Prostate gland (tissue), 2 donors: ENCODE measurements at regions not wholly inside any gene's neighbourhood (a gene's known extent, or its start where the extent isn't known, plus 50 kb on each side); places are given as distances from the start of the nearest gene placed in this dataset.
"Not testable (repeated sequence)": the region's sequence is repeated elsewhere in the genome, so short reads cannot be mapped to it uniquely, and the experiment has no call there.

Source experiments
- DNase-seq: peaks from one replicate; pipeline ENCODE4 v3.0.0-alpha.2; 2019; ENCODE audit warnings: low spot score
- H3K27ac ChIP-seq, 2 donors: fragments of 200-600 bp; sonication (generic); 2 replicates each; pipeline ENCODE4 v1.5.1; 2017 to 2019
- H3K27me3 ChIP-seq: fragments of 200-600 bp; sonication (generic); replicated peaks from 2 replicates; pipeline ENCODE4 v1.5.1; 2019; ENCODE audit not compliant: insufficient read depth
- H3K36me3 ChIP-seq, 2 donors: fragments of 200-600 bp; sonication (generic); 1 replicate in 1 of 2; 2 replicates in 1 of 2; pipeline versions ENCODE4 v1.5.1 to v1.8.1; 2017 to 2019
- H3K4me1 ChIP-seq: fragments of 200-600 bp; sonication (generic); replicated peaks from 2 replicates; pipeline ENCODE4 v1.5.1; 2019
- H3K4me3 ChIP-seq, 2 donors: fragments of 200-600 bp; sonication (generic); 2 replicates each; pipeline ENCODE4 v1.5.1; 2017 to 2019
- H3K9me3 ChIP-seq: fragments of 200-600 bp; sonication (generic); 2 replicates; pipeline ENCODE4 v1.5.1; 2017
- CTCF ChIP-seq, 4 experiments: fragments of 200-600 bp in 2 of 4; fragments of 450-650 bp in 2 of 4; sonication (generic) in 2 of 4; IDR thresholded peaks; 1 replicate in 3 of 4; 2 replicates in 1 of 4; pipeline ENCODE4 v1.5.1; 2016 to 2019; ENCODE audit warnings: antibody characterized with exemption in 4 of 4, mild to moderate bottlenecking in 2 of 4, moderate library complexity in 2 of 4
- POLR2A ChIP-seq: fragments of 450-650 bp; IDR thresholded peaks from one replicate; pipeline ENCODE4 v1.6.1; 2016; ENCODE audit warnings: antibody characterized with exemption, mild to moderate bottlenecking
- POLR2AphosphoS5 ChIP-seq: sonication (generic); formaldehyde crosslinking; IDR thresholded peaks from one replicate; pipeline ENCODE4 v1.6.1; 2017; ENCODE audit warnings: antibody characterized with exemption
- WGBS: methylation state at CpG from one replicate; pipeline ENCODE4 v1.1.5; 2018; 5-methylcytosine and 5-hydroxymethylcytosine counted together
- intact Hi-C: fragments of 100-400 bp; cut with DNase I; formaldehyde crosslinking; loops from one replicate; pipeline ENCODE4 v1.14.2; 2022

DNA sequence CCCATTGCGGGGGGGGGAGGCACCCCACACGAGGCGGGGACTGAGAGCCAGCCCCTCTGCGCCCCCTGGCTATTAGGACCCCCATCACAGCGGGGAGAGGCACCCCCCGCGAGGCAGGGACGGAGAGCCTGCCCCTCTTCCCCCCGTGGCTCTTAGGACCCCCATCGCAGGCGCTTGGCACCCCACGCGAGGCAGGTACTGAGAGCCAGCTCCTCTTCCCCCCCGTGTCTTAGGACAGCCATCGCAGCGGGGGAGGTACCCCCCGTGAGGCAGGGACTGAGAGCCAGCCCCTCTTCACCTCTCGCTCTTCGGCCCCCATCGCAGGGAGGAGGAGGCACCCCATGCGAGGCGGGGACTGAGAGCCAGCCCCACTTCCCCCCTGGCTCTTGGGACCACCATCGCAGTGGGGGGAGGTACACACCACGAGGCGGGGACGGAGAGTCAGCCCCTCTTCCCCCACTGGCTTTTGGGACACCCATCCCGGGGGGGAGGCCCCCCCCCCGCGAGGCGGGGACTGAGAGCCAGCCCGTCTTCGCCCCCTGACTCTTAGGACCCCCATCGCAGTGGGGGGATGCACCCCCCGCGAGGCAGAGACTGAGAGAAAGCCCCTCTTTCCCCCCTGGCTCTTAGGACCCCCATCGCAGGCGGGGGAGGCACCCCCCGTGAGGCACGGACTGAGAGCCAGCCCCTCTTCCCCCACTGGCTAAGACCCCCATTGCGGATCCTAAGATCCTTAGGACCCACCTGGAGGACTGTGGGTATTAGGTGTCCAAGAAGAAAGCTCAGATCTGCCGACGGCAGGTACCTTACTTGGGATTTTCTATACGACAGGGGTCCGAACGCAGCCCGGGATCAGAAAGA is 198.6 kb upstream of the PZP start:
- 93% methylated on average over 35 of the region's 46 CpGs for WGBS
- Histone ChIP-seq H3K27ac (no peak overlapping the region), H3K4me3 (no peak overlapping the region), H3K4me1 (no peaks in the 10 kb centered on the region), H3K36me3 (no peaks in the 10 kb centered on the region), H3K27me3 (no peaks in the 10 kb centered on the region), H3K9me3 (no peaks in the 10 kb centered on the region)
- no peak for DNase-seq
- intact Hi-C loops, result no loop called here
- TF ChIP-seq POLR2A (no peak), CTCF (IDR thresholded peaks at IDR 0.05) (no peak), POLR2AphosphoS5 (no peak)

- no peaks in the 10 kb centered on the region for H3K9me3 ChIP-seq
- intact Hi-C loops, result no loop called here
- no peaks in the 10 kb centered on the region for H3K27me3 ChIP-seq
- no peak overlapping the region for H3K27ac ChIP-seq
- WGBS, result 75% methylated on average over 12 of the region's 25 CpGs
- no peaks in the 10 kb centered on the region for H3K4me1 ChIP-seq
- H3K4me3 ChIP-seq, result no peak overlapping the region
- no peak for TF ChIP-seq POLR2A
- no peak for TF ChIP-seq POLR2AphosphoS5
- DNase-seq, result no peak
- H3K36me3 ChIP-seq, result no peaks in the 10 kb centered on the region
Measured at GRCh38 chr12:9405886-9406563, 197.8 kb upstream of the PZP start.

- DNase-seq, result no peak
- no peaks in the 10 kb centered on the region for H3K36me3 ChIP-seq
- no peaks in the 10 kb centered on the region for H3K27me3 ChIP-seq
- no peaks in the 10 kb centered on the region for H3K9me3 ChIP-seq
- no peak overlapping the region for H3K27ac ChIP-seq
- H3K4me1 ChIP-seq, result no peaks in the 10 kb centered on the region
- H3K4me3 ChIP-seq, result no peak overlapping the region
- WGBS, result 94% methylated on average over 10 of the region's 39 CpGs
- intact Hi-C loops, result no loop called here
- TF ChIP-seq CTCF (IDR thresholded peaks at IDR 0.05), result no peak
- TF ChIP-seq POLR2AphosphoS5, result no peak
- no peak for TF ChIP-seq POLR2A
Measured at GRCh38 chr12:9404469-9405260, 196.5 kb upstream of the PZP start.

GRCh38 chr12:9404031-9404430 is 195.8 kb upstream of the PZP start:
- DNase-seq, result no peak
- Histone ChIP-seq H3K4me1 (no peaks in the 10 kb centered on the region), H3K27ac (no peak overlapping the region), H3K9me3 (no peaks in the 10 kb centered on the region), H3K27me3 (no peaks in the 10 kb centered on the region), H3K36me3 (no peaks in the 10 kb centered on the region), H3K4me3 (no peak overlapping the region)
- 73% methylated on average over 13 of the region's 20 CpGs for WGBS
- intact Hi-C loops, result no loop called here
- TF ChIP-seq POLR2AphosphoS5 (no peak), POLR2A (no peak), CTCF (IDR thresholded peaks at IDR 0.05) (no peak)

GRCh38 chr12:9402432-9403040 is 194.3 kb upstream of the PZP start:
- H3K9me3 ChIP-seq, H3K27ac ChIP-seq, intact Hi-C loops, H3K4me3 ChIP-seq, H3K4me1 ChIP-seq, H3K36me3 ChIP-seq, H3K27me3 ChIP-seq, DNase-seq: not testable (repeated sequence)
- 91% methylated on average over 7 of the region's 29 CpGs for WGBS

GRCh38 chr12:9396367-9396766 is 188.2 kb upstream of the PZP start:
- intact Hi-C loops, DNase-seq, H3K36me3 ChIP-seq, H3K4me1 ChIP-seq, H3K27me3 ChIP-seq, H3K9me3 ChIP-seq, H3K27ac ChIP-seq, H3K4me3 ChIP-seq: not testable (repeated sequence)
- 95% methylated on average over 14 of the region's 14 CpGs for WGBS

DNA sequence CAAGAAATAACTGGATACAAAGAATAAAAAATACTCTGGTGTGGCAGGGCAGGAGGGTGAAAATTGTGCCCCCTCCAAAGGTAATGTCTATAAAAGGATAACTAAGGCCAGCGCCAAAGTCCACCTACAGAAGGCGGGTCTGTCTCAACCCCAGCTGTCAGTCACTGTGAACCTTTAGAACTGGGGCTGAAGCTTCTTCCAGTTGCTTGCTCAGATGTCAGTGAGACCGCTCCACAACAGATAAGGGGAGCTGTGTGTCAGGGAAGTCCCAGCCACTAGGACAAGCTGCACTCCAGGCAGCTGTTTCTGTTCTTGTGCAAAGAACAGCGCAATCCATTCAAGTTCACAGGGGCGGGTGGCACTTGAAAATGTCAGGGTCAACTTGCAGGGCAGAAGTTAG is 187.0 kb upstream of the PZP start:
- H3K9me3 ChIP-seq, result not testable (repeated sequence)

More for the DNA sequence above, 187.0 kb upstream of the PZP start:
- intact Hi-C loops, H3K27ac ChIP-seq, H3K36me3 ChIP-seq, H3K4me1 ChIP-seq, H3K4me3 ChIP-seq, H3K27me3 ChIP-seq, DNase-seq: not testable (repeated sequence)
- no CpG with 5 or more reads among the region's 5 CpGs for WGBS
